Immature natural killer cell (primary cell): ENCODE measurements at regions not wholly inside any gene's neighbourhood (a gene's known extent, or its start where the extent isn't known, plus 50 kb on each side); places are given as distances from the start of the nearest gene placed in this dataset.
A peak's percentile ranks its signal among the peaks of the same experiment; 100 is the strongest.
"Not testable (repeated sequence)": the region's sequence is repeated elsewhere in the genome, so short reads cannot be mapped to it uniquely, and the experiment has no call there.

Experiments
- DNase-seq, 3 donors: peaks; one replicate each; pipeline ENCODE4 v3.0.0; 2022; ENCODE audit warnings: mixed read lengths in 1 of 3
- H3K27ac Mint-ChIP-seq, 6 donors: one replicate each; pipeline ENCODE4 v1.8.0; 2020; ENCODE audit warnings: mixed read lengths in 6 of 6, mild to moderate bottlenecking in 5 of 6, inconsistent platforms in 4 of 6, moderate library complexity in 3 of 6
- H3K27me3 Mint-ChIP-seq, 3 donors: one replicate each; pipeline ENCODE4 v1.8.0; 2020 to 2021; ENCODE audit warnings: low read depth in 3 of 3, mild to moderate bottlenecking in 3 of 3, mixed read lengths in 3 of 3, moderate library complexity in 3 of 3, inconsistent platforms in 1 of 3
- H3K36me3 Mint-ChIP-seq, 3 donors: one replicate each; pipeline ENCODE4 v1.8.0; 2020; ENCODE audit warnings: mixed read lengths in 3 of 3, inconsistent platforms in 2 of 3, mild to moderate bottlenecking in 2 of 3
- H3K4me1 Mint-ChIP-seq, 2 donors: one replicate each; pipeline ENCODE4 v1.8.0; 2020; ENCODE audit warnings: inconsistent platforms in 2 of 2, mild to moderate bottlenecking in 2 of 2, mixed read lengths in 2 of 2, moderate library complexity in 1 of 2
- H3K4me3 Mint-ChIP-seq, 5 donors: one replicate each; pipeline ENCODE4 v1.8.0; 2020; ENCODE audit warnings: mild to moderate bottlenecking in 5 of 5, mixed read lengths in 5 of 5, inconsistent platforms in 3 of 5, moderate library complexity in 3 of 5
- H3K9me3 Mint-ChIP-seq, 6 donors: one replicate each; pipeline ENCODE4 v1.8.0; 2020; ENCODE audit warnings: mild to moderate bottlenecking in 6 of 6, mixed read lengths in 6 of 6, inconsistent platforms in 4 of 6, moderate library complexity in 3 of 6

- Mint-ChIP-seq H3K27me3 (peaks cover 4 to 16% (median 7%) of the 10 kb centered on the region in 3 donors), H3K27ac (no peak overlapping the region), H3K4me3 (no peak overlapping the region), H3K9me3 (no peaks in the 10 kb centered on the region), H3K36me3 (no peaks in the 10 kb centered on the region), H3K4me1 (no peaks in the 10 kb centered on the region)
- no peak for DNase-seq
Measured at GRCh38 chr1:174105086-174105485, 54.2 kb upstream of the RABGAP1L start.

DNA sequence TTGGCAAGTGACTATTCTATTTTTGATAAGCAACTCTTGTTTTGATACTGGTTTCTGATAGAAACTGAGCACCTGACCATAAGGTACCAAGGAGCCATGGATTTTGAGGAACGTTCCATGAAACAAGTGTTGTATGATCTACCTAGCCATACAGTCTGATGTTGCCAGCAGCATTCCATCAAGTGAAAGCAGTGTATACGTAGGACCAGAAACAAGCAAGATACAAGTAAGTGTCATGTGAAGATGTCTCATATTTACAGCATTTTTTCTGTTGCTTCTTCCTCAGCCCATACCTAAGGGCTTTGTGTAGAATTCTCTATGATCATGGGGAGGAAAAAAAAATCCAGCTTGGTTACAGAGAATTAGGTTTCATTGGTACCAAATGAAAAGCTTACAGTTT is 55.6 kb upstream of the RABGAP1L start:
- H3K27me3 Mint-ChIP-seq: peaks cover 3 to 11% (median 3%) of the 10 kb centered on the region in 3 donors
- no peak overlapping the region for H3K27ac Mint-ChIP-seq
- no peaks in the 10 kb centered on the region for H3K4me1 Mint-ChIP-seq
- H3K4me3 Mint-ChIP-seq: no peak overlapping the region
- H3K36me3 Mint-ChIP-seq: no peaks in the 10 kb centered on the region
- H3K9me3 Mint-ChIP-seq: no peaks in the 10 kb centered on the region
- no peak for DNase-seq

DNA sequence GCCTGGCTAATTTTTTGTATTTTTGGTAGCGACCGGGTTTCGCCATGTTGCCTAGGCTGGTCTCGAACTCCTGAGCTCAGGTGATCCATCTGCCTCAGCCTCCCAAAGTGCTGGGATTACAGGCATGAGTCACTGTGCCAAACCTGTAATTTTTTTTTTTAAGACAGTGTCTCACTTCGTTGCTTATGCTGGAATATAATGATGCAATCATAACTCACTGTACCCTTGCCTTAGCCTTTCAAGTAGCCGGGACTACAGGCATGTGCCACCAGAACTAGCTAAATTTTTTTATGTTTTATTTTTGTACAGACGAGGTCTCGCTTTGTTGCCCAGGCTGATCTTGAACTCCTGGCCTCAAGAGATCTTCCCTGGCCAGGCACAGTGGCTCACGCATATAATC is 57.3 kb upstream of the RABGAP1L start:
- H3K9me3 Mint-ChIP-seq, H3K27me3 Mint-ChIP-seq, DNase-seq, H3K36me3 Mint-ChIP-seq, H3K4me1 Mint-ChIP-seq, H3K4me3 Mint-ChIP-seq, H3K27ac Mint-ChIP-seq: not testable (repeated sequence)

DNA sequence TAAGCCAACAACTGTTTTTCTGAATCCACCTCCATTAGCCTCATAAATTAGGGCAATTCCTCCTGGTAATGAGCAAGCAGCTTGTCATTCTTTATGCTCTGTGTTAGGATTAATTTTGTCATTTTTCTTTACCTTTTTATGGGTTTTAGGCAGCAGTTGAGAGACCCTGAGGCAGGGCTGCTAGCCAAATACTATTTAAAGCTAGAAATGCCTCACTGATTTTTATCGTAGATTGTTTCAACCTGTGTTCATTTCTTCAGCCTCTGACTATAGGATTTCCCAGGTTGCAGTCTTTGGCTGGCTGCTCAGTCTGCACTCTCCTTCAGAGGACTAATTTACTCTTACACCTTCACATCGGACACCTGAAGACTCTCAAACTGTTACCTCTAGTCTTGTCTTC is 61.9 kb upstream of the RABGAP1L start:
- H3K9me3 Mint-ChIP-seq: no peaks in the 10 kb centered on the region
- no peak overlapping the region for H3K4me3 Mint-ChIP-seq
- H3K27ac Mint-ChIP-seq: no peak overlapping the region
- DNase-seq: no peak
- no peaks in the 10 kb centered on the region for H3K36me3 Mint-ChIP-seq
- no peaks in the 10 kb centered on the region for H3K4me1 Mint-ChIP-seq
- H3K27me3 Mint-ChIP-seq: peaks cover 0 to 2% (median 2%) of the 10 kb centered on the region in 3 donors

DNA sequence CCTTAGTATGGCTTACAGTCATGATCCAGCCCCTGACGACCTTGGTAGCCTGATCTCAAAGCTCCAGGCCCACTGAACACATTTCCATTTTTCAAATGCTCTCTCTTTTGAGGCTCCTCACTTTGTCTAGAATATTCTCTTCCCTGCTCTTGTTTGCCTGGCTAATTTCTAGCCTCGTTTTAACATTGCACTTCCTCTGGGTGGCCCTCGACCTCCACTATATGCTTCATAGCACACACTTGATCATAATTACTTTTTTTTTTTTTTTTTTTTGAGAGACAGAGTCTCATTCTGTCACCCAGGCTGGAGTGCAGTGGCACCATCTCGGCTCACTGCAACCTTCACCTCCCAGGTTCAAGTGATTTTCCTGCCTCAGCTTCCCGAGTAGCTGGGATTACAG is 65.5 kb upstream of the RABGAP1L start:
- not testable (repeated sequence) for H3K9me3 Mint-ChIP-seq, H3K27me3 Mint-ChIP-seq, H3K36me3 Mint-ChIP-seq, H3K27ac Mint-ChIP-seq, H3K4me3 Mint-ChIP-seq, H3K4me1 Mint-ChIP-seq
- peak in 1 of 3 donors; percentile 8 for DNase-seq

DNA sequence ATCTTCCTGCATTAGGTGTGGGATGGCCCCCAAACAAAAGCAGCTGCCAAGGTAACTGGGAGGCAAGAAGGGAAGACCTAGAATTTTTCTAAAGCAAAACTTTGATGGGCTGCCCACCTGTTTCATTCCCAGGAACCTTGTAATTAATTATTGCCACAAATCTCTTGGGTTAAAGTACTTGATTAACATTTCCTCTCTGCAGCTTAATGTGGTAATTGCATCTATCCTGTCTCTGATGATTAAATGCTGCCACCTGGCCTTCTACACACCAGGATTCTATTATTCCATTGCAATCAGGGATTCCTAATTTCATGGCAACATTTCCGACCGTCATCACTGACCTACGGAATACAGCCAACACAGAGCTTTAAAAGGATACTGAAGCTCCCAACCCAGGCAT is 68.3 kb upstream of the RC3H1 start:
- H3K27ac Mint-ChIP-seq: no peak overlapping the region
- no peaks in the 10 kb centered on the region for H3K4me1 Mint-ChIP-seq
- peaks cover 0 to 3% (median 3%) of the 10 kb centered on the region in 3 donors for H3K36me3 Mint-ChIP-seq
- no peak overlapping the region for H3K4me3 Mint-ChIP-seq
- H3K9me3 Mint-ChIP-seq: peaks cover 0 to 6% (median 0%) of the 10 kb centered on the region in 6 donors
- H3K27me3 Mint-ChIP-seq: peaks cover 0 to 7% (median 0%) of the 10 kb centered on the region in 3 donors
- no peak for DNase-seq

- Mint-ChIP-seq H3K9me3 (no peaks in the 10 kb centered on the region), H3K27me3 (peaks cover 2 to 4% (median 3%) of the 10 kb centered on the region in 3 donors), H3K4me3 (no peak overlapping the region), H3K4me1 (no peaks in the 10 kb centered on the region), H3K36me3 (no peaks in the 10 kb centered on the region), H3K27ac (no peak overlapping the region)
- no peak for DNase-seq
Measured at GRCh38 chr1:174080819-174081218, 58.7 kb upstream of the RC3H1 start.

- no peaks in the 10 kb centered on the region for H3K4me1 Mint-ChIP-seq
- H3K27ac Mint-ChIP-seq: no peak overlapping the region
- H3K9me3 Mint-ChIP-seq: no peaks in the 10 kb centered on the region
- no peak overlapping the region for H3K4me3 Mint-ChIP-seq
- peaks cover 2 to 4% (median 3%) of the 10 kb centered on the region in 3 donors for H3K27me3 Mint-ChIP-seq
- no peaks in the 10 kb centered on the region for H3K36me3 Mint-ChIP-seq
- no peak for DNase-seq
Measured at GRCh38 chr1:174079796-174080195, 57.6 kb upstream of the RC3H1 start.

DNA sequence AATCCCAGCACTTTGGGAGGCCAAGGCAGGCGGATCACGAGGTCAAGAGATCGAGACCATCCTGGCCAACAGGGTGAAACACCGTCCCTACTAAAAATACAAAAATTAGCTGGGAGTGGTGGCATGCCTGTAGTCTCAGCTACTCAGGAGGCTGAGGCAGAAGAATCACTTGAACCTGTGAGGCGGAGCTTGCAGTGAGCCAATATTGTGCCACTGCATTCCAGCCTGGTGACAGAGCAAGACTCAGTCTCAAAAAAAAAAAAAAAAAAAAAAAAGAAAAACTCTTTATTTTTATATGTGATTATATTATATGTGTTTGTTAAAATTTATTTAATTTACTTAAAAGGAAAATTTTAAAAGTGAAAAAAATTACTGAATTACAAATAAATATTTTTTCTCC is 56.8 kb upstream of the RC3H1 start:
- H3K27me3 Mint-ChIP-seq, DNase-seq, H3K4me1 Mint-ChIP-seq, H3K27ac Mint-ChIP-seq, H3K4me3 Mint-ChIP-seq, H3K36me3 Mint-ChIP-seq, H3K9me3 Mint-ChIP-seq: not testable (repeated sequence)

GRCh38 chr1:174077749-174078490 is 55.8 kb upstream of the RC3H1 start:
- no peaks in the 10 kb centered on the region for H3K9me3 Mint-ChIP-seq
- no peaks in the 10 kb centered on the region for H3K4me1 Mint-ChIP-seq
- DNase-seq: no peak
- H3K4me3 Mint-ChIP-seq: peak overlapping the region in 1 of 5 donors; percentile 3
- peaks cover 2 to 7% (median 3%) of the 10 kb centered on the region in 3 donors for H3K27me3 Mint-ChIP-seq
- H3K27ac Mint-ChIP-seq: no peak overlapping the region
- H3K36me3 Mint-ChIP-seq: no peaks in the 10 kb centered on the region

DNA sequence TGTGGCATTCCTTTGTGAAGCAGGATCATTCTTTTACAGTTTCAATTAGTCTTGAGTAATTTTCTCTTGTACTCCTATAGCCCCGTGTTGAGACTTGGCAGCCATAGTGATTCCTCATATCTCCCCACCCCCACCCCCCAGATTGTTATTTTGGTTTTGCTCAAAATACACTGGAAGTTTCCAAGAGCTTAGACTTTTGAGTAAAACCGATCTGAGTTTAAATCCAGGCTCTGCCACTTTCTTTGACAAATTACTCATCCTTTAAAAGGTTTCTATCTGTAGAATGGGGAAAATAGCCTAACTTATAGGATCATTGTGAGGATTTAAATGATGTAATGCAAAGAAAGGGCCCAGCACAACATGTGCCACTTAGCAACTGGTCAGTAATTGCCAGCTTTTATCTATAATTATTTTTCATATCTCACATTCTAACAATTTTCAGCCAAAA is 53.1 kb upstream of the RC3H1 start:
- H3K27me3 Mint-ChIP-seq: peaks cover 0 to 12% (median 0%) of the 10 kb centered on the region in 3 donors
- no peak overlapping the region for H3K27ac Mint-ChIP-seq
- H3K4me3 Mint-ChIP-seq: no peak overlapping the region
- DNase-seq: no peak
- no peaks in the 10 kb centered on the region for H3K4me1 Mint-ChIP-seq
- H3K9me3 Mint-ChIP-seq: no peaks in the 10 kb centered on the region
- H3K36me3 Mint-ChIP-seq: no peaks in the 10 kb centered on the region

- peak in 2 of 3 donors; percentile 3 to 4 for DNase-seq
- Mint-ChIP-seq H3K9me3 (no peaks in the 10 kb centered on the region), H3K27me3 (peaks cover 0 to 12% (median 0%) of the 10 kb centered on the region in 3 donors), H3K36me3 (no peaks in the 10 kb centered on the region), H3K27ac (no peak overlapping the region), H3K4me3 (no peak overlapping the region), H3K4me1 (no peaks in the 10 kb centered on the region)
Measured at GRCh38 chr1:174074757-174075156, 52.6 kb upstream of the RC3H1 start.

DNA sequence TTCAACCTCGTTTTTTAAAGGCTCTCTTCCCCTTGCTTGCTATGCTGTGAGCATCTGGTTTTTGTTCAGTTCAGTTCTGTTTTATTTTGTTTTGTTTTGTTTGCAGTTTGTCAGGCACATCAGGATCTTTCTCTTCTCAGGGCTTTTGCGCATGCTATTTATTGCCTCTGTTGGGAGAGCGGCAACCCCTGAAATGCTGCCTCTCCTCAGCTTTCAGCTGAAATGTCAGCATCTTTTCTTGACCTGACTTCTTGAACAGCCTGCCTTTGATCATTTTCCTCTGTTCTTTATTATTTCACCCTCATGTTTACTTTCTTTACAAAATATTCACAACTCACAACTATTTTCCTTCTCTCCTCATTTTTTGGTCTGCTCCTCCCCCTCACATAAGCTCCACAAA is 50.4 kb upstream of the RC3H1 start:
- no peak overlapping the region for H3K4me3 Mint-ChIP-seq
- H3K9me3 Mint-ChIP-seq: no peaks in the 10 kb centered on the region
- no peaks in the 10 kb centered on the region for H3K36me3 Mint-ChIP-seq
- DNase-seq: no peak
- H3K4me1 Mint-ChIP-seq: peaks cover 0 to 2% of the 10 kb centered on the region in 2 donors
- peaks cover 0 to 8% (median 0%) of the 10 kb centered on the region in 3 donors for H3K27me3 Mint-ChIP-seq
- H3K27ac Mint-ChIP-seq: no peak overlapping the region
